HepG2 (cell line): ENCODE measurements at regions not wholly inside any gene's neighbourhood (a gene's known extent, or its start where the extent isn't known, plus 50 kb on each side); places are given as distances from the start of the nearest gene placed in this dataset.

Experiments
- ATAC-seq: fragments of 200-7000 bp; cut with Tn5 transposase; 3 replicates; pipeline ENCODE4 v1.9.1; 2020; ENCODE audit warnings: mild to moderate bottlenecking, moderate library complexity
- BruUV-seq: library from RNA; stranded (reverse); fragments of 400-500 nt; replicated peaks from 2 replicates; lab custom pipeline; 2021; lab: Mats Ljungman, UMichigan
- CTCF ChIA-PET: fragments of 300-600 bp; formaldehyde crosslinking; extraction: SDS; loops from one replicate; lab custom pipeline; 2021; ENCODE audit warnings: low total read pairs, inconsistent platforms, low intra/inter-chr PET ratio; lab: Yijun Ruan, JAX
- POLR2A ChIA-PET: fragments of 350-600 bp; sonication (Branson Sonifier 250); formaldehyde crosslinking; loops from one replicate; lab custom pipeline; 2020; ENCODE audit warnings: antibody characterized with exemption, inconsistent platforms; lab: Yijun Ruan, JAX
- DNase-seq: peaks from one replicate; pipeline ENCODE4 v3.0.0-alpha.2; 2015; ENCODE audit warnings: low spot score
- FAIRE-seq: peaks from 3 replicates; lab custom pipeline; 2011; peaks lifted over from hg19 to GRCh38; lab: Jason Lieb, UNC
- H2AFZ ChIP-seq: one replicate; pipeline ENCODE4 v1.6.1; 2011; ENCODE audit warnings: low read length, inconsistent platforms
- H3K27ac ChIP-seq: fragments of 300-600 bp; 3 replicates; pipeline ENCODE4 v1.8.0; 2011; ENCODE audit warnings: mixed run types, mild to moderate bottlenecking, mixed read lengths, low read length, inconsistent platforms; ENCODE audit not compliant: insufficient read depth; ENCODE audit errors: extremely low read length
- H3K27me3 ChIP-seq, 2 experiments: fragments of 200-600 bp in 1 of 2; 2 replicates in 1 of 2; 3 replicates in 1 of 2; pipeline versions ENCODE4 v1.6.0 to v1.8.0; 2011; ENCODE audit warnings: low read length in 2 of 2, mild to moderate bottlenecking in 2 of 2, moderate library complexity in 2 of 2, inconsistent platforms in 1 of 2; ENCODE audit not compliant: insufficient read depth in 2 of 2, control insufficient read depth in 1 of 2
- H3K36me3 ChIP-seq, 2 experiments: fragments of 200-600 bp in 1 of 2; replicated peaks in 1 of 2; 2 replicates in 1 of 2; 3 replicates in 1 of 2; pipeline versions ENCODE4 v1.5.1 to v1.8.0; 2011; ENCODE audit warnings: low read length in 2 of 2, inconsistent platforms in 1 of 2; ENCODE audit not compliant: insufficient read depth in 2 of 2, control insufficient read depth in 1 of 2
- H3K4me1 ChIP-seq: 2 replicates; pipeline ENCODE4 v1.5.1; 2012; ENCODE audit warnings: low read length, inconsistent platforms; ENCODE audit not compliant: insufficient read depth
- H3K4me2 ChIP-seq: 2 replicates; pipeline ENCODE4 v1.6.0; 2011; ENCODE audit warnings: low read depth, low read length, inconsistent platforms
- H3K4me3 ChIP-seq, 3 experiments: fragments of 200-600 bp in 1 of 3; sonication (generic), shearing (Covaris generic) in 1 of 3; replicated peaks in 1 of 3; 2 replicates each; pipeline ENCODE4 v1.5.1; 2011 to 2016; ENCODE audit warnings: low read length in 3 of 3, inconsistent platforms in 2 of 3, low read depth in 2 of 3, mild to moderate bottlenecking in 2 of 3, control low read depth in 1 of 3, mixed read lengths in 1 of 3; ENCODE audit not compliant: insufficient read depth in 1 of 3
- H3K79me2 ChIP-seq: one replicate; pipeline ENCODE4 v1.6.1; 2011; ENCODE audit warnings: low read length, inconsistent platforms; ENCODE audit not compliant: insufficient read depth
- H3K9ac ChIP-seq: 2 replicates; pipeline ENCODE4 v1.6.0; 2011; ENCODE audit warnings: mild to moderate bottlenecking, low read depth, low read length, inconsistent platforms; ENCODE audit not compliant: insufficient read depth
- H3K9me3 ChIP-seq: 2 replicates; pipeline ENCODE4 v1.5.1; 2012; ENCODE audit warnings: mild to moderate bottlenecking, low read length
- H4K20me1 ChIP-seq: 2 replicates; pipeline ENCODE4 v1.6.0; 2011; ENCODE audit warnings: inconsistent platforms, mild to moderate bottlenecking, low read length, moderate library complexity; ENCODE audit not compliant: insufficient read depth
- ELF4 ChIP-seq: sonication (generic); formaldehyde crosslinking; IDR thresholded peaks from 2 replicates; pipeline ENCODE4 v1.5.0; 2020; ENCODE audit warnings: missing genetic modification reagents, mild to moderate bottlenecking, moderate library complexity, borderline replicate concordance
- GABPB1 ChIP-seq: IDR thresholded peaks from 2 replicates; pipeline ENCODE4 v1.6.1; 2016; ENCODE audit warnings: mild to moderate bottlenecking, missing genetic modification reagents, moderate library complexity, missing compliant biosample characterization
- KDM4B ChIP-seq: sonication (generic); formaldehyde crosslinking; IDR thresholded peaks from 2 replicates; pipeline ENCODE4 v1.4.0; 2020; ENCODE audit warnings: missing genetic modification reagents
- MATR3 ChIP-seq: sonication (generic); formaldehyde crosslinking; IDR thresholded peaks from 2 replicates; pipeline ENCODE4 v1.4.0; 2020; ENCODE audit warnings: missing genetic modification reagents
- MIXL1 ChIP-seq: IDR thresholded peaks from 2 replicates; pipeline ENCODE4 v1.6.1; 2016
- MTA3 ChIP-seq: sonication (generic); formaldehyde crosslinking; IDR thresholded peaks from 2 replicates; pipeline ENCODE4 v1.4.0; 2020; ENCODE audit warnings: missing genetic modification reagents
- NRL ChIP-seq: sonication (generic); formaldehyde crosslinking; IDR thresholded peaks from 2 replicates; pipeline ENCODE4 v1.5.0; 2020; ENCODE audit warnings: missing genetic modification reagents, mild to moderate bottlenecking, moderate library complexity, borderline replicate concordance
- RAD51 ChIP-seq: fragments of 450-650 bp; IDR thresholded peaks from 2 replicates; pipeline ENCODE4 v1.6.1; 2016; ENCODE audit warnings: borderline replicate concordance
- RFX3 ChIP-seq: IDR thresholded peaks from 2 replicates; pipeline ENCODE4 v1.6.1; 2016; ENCODE audit warnings: missing biosample characterization, missing genetic modification reagents
- RXRA ChIP-seq: sonication (generic); formaldehyde crosslinking; IDR thresholded peaks from 2 replicates; pipeline ENCODE4 v1.5.1; 2020; ENCODE audit warnings: missing genetic modification reagents
- SIX4 ChIP-seq: sonication (generic); formaldehyde crosslinking; IDR thresholded peaks from 2 replicates; pipeline ENCODE4 v1.4.0; 2020; ENCODE audit warnings: missing genetic modification reagents
- SSRP1 ChIP-seq: IDR thresholded peaks from 2 replicates; pipeline ENCODE4 v1.6.1; 2016; ENCODE audit warnings: control low read depth
- ZNF280D ChIP-seq: sonication (generic); formaldehyde crosslinking; IDR thresholded peaks from 2 replicates; pipeline ENCODE4 v1.5.1; 2020; ENCODE audit warnings: mild to moderate bottlenecking, missing genetic modification reagents
- ZNF768 ChIP-seq: sonication (generic); formaldehyde crosslinking; IDR thresholded peaks from 2 replicates; pipeline ENCODE4 v1.4.0; 2020; ENCODE audit warnings: missing genetic modification reagents
- ZNF772 ChIP-seq: sonication (generic); formaldehyde crosslinking; IDR thresholded peaks from 2 replicates; pipeline ENCODE4 v1.5.0; 2020; ENCODE audit warnings: mild to moderate bottlenecking, missing genetic modification reagents
- ZSCAN31 ChIP-seq: sonication (generic); formaldehyde crosslinking; IDR thresholded peaks from 2 replicates; pipeline ENCODE4 v1.5.0; 2020; ENCODE audit warnings: low read depth, mild to moderate bottlenecking, missing genetic modification reagents
- WGBS: methylation state at CpG from one replicate; pipeline ENCODE4 v1.1.6; 2017; ENCODE audit warnings: low lambda C conversion rate; 5-methylcytosine and 5-hydroxymethylcytosine counted together
- in situ Hi-C: cut with HindIII; loops from 2 replicates; pipeline ENCODE4 v1.10.0; 2017; ENCODE audit warnings: low pct_unique_long_range_greater_than_20kb; ENCODE audit not compliant: extremely low pct_ligation_motif_present
- intact Hi-C: fragments of 100-400 bp; cut with micrococcal nuclease; formaldehyde crosslinking; loops from one replicate; pipeline ENCODE4 v1.10.0; 2022; ENCODE audit not compliant: unreplicated experiment
- TF ChIP-seq, protein P1 (sequence below): sonication (generic); formaldehyde crosslinking; IDR thresholded peaks from 2 replicates; pipeline ENCODE4 v1.9.0; 2021; ENCODE audit warnings: missing genetic modification reagents, mild to moderate bottlenecking, borderline replicate concordance
- TF ChIP-seq, protein P2 (sequence below): sonication (generic); formaldehyde crosslinking; IDR thresholded peaks from 2 replicates; pipeline ENCODE4 v1.4.0; 2020; ENCODE audit warnings: mild to moderate bottlenecking, missing genetic modification reagents

DNA sequence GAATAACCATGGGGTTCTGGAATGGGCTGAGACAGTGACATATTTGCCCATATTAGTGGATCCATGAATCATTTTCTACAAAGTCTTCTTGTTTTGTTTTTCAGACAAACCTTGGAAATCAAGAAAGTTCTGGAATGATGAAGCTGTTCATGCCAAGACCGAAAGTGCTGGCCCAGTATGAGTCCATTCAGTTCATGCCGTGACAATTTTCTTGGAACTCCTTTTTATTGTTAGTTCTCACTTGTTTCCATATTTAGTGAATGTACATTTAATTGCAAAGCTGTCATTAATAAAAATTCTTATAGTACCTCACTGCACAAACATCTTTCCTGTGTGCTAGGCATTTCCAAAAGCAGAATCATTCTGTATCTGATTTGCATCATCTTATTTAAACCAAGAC is 100.6 kb upstream of the KCNJ15 start:
- in situ Hi-C loops (loop anchor here (5.0 kb wide), 1 partner anchor 196 kb away; no protein-coding TSS in a partner anchor), intact Hi-C loops (no loop called here)
- no peaks in the 10 kb centered on the region for H3K36me3 ChIP-seq
- no peak for ATAC-seq
- H4K20me1 ChIP-seq = no peaks in the 10 kb centered on the region
- no peak overlapping the region for H3K4me2 ChIP-seq
- H3K27me3 ChIP-seq = no peaks in the 10 kb centered on the region
- DNase-seq = no peak
- no peak overlapping the region for H2AFZ ChIP-seq
- H3K27ac ChIP-seq = no peak overlapping the region
- no peaks in the 10 kb centered on the region for H3K79me2 ChIP-seq
- no TSS peak for BruUV-seq
- 0% methylated on average over 2 of the region's 2 CpGs for WGBS
- ChIA-PET POLR2A (no interaction called here), CTCF (no interaction called here)
- no peak overlapping the region for H3K4me3 ChIP-seq
- no peak overlapping the region for H3K9ac ChIP-seq
- TF ChIP-seq SSRP1 (CRISPR knock-in tag) = no peak
- no peak for TF ChIP-seq ZNF280D (CRISPR knock-in tag)
- no peak for TF ChIP-seq ELF4
- TF ChIP-seq KDM4B (CRISPR knock-in tag) = no peak
- no peak for TF ChIP-seq ZNF768 (CRISPR knock-in tag)
- no peak for TF ChIP-seq GABPB1 (CRISPR knock-in tag)
- TF ChIP-seq MATR3 = no peak
- no peak for TF ChIP-seq RFX3 (CRISPR knock-in tag)
- no peak for TF ChIP-seq RAD51
- no peak for TF ChIP-seq ZNF772 (CRISPR knock-in tag)
- TF ChIP-seq RXRA = no peak
- TF ChIP-seq ZSCAN31 = no peak
- TF ChIP-seq MTA3 = no peak
- no peak for TF ChIP-seq MIXL1 (CRISPR knock-in tag)
- no peak for TF ChIP-seq NRL (CRISPR knock-in tag)
- TF ChIP-seq SIX4 (CRISPR knock-in tag) = no peak
- TF ChIP-seq, protein P1, sequence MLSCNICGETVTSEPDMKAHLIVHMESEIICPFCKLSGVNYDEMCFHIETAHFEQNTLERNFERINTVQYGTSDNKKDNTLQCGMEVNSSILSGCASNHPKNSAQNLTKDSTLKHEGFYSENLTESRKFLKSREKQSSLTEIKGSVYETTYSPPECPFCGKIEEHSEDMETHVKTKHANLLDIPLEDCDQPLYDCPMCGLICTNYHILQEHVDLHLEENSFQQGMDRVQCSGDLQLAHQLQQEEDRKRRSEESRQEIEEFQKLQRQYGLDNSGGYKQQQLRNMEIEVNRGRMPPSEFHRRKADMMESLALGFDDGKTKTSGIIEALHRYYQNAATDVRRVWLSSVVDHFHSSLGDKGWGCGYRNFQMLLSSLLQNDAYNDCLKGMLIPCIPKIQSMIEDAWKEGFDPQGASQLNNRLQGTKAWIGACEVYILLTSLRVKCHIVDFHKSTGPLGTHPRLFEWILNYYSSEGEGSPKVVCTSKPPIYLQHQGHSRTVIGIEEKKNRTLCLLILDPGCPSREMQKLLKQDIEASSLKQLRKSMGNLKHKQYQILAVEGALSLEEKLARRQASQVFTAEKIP (CRISPR knock-in tag) = no peak
- TF ChIP-seq, protein P2, sequence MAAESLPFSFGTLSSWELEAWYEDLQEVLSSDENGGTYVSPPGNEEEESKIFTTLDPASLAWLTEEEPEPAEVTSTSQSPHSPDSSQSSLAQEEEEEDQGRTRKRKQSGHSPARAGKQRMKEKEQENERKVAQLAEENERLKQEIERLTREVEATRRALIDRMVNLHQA (CRISPR knock-in tag) = no peak
- no peaks in the 10 kb centered on the region for H3K4me1 ChIP-seq
- no peaks in the 10 kb centered on the region for H3K9me3 ChIP-seq
- no peak for FAIRE-seq
